IMR-90 (cell line): ENCODE measurements at regions not wholly inside any gene's neighbourhood (a gene's known extent, or its start where the extent isn't known, plus 50 kb on each side); places are given as distances from the start of the nearest gene placed in this dataset.

ENCODE experiments used
- ATAC-seq: fragments of 200-7000 bp; cut with Tn5 transposase; 2 replicates; pipeline ENCODE4 v1.9.1; 2020; ENCODE audit warnings: low read depth, mild to moderate bottlenecking, moderate library complexity
- BruUV-seq: library from RNA; stranded (reverse); fragments of 400-500 nt; replicated peaks from 2 replicates; lab custom pipeline; 2021; lab: Mats Ljungman, UMichigan
- CTCF ChIA-PET: fragments of 300-600 bp; formaldehyde crosslinking; extraction: SDS; loops from one replicate; lab custom pipeline; 2021; ENCODE audit warnings: antibody characterized with exemption; lab: Yijun Ruan, JAX
- POLR2A ChIA-PET: fragments of 300-600 bp; sonication (Branson Sonifier 250); formaldehyde crosslinking; loops from one replicate; lab custom pipeline; 2022; ENCODE audit warnings: antibody characterized with exemption; ENCODE audit not compliant: unreplicated experiment; lab: Charles Lee
- DNase-seq: peaks from one replicate; pipeline ENCODE4 v3.0.0; 2013
- H2AFZ ChIP-seq: replicated peaks from 2 replicates; pipeline ENCODE3; 2013; ENCODE audit warnings: low read length, mild to moderate bottlenecking; ENCODE audit not compliant: poor library complexity
- H2AK5ac ChIP-seq: 2 replicates; pipeline ENCODE4 v1.6.1; 2013; ENCODE audit warnings: low read depth, low read length, inconsistent platforms
- H2AK9ac ChIP-seq: replicated peaks from 2 replicates; pipeline ENCODE3; 2013; ENCODE audit warnings: mild to moderate bottlenecking, low read depth, low read length, moderate library complexity; ENCODE audit not compliant: poor library complexity
- H2BK120ac ChIP-seq: 2 replicates; pipeline ENCODE4 v1.6.1; 2013; ENCODE audit warnings: low read depth, low read length, inconsistent platforms
- H2BK15ac ChIP-seq: 3 replicates; pipeline ENCODE4 v1.6.1; 2013; ENCODE audit warnings: low read depth, low read length, inconsistent platforms
- H2BK20ac ChIP-seq: 2 replicates; pipeline ENCODE4 v1.6.1; 2013; ENCODE audit warnings: low read depth, mild to moderate bottlenecking, inconsistent platforms, low read length, moderate library complexity
- H2BK5ac ChIP-seq: 2 replicates; pipeline ENCODE4 v1.6.1; 2013; ENCODE audit warnings: mild to moderate bottlenecking, low read depth, low read length, inconsistent platforms; ENCODE audit not compliant: poor library complexity, severe bottlenecking
- H3K14ac ChIP-seq: replicated peaks from 2 replicates; pipeline ENCODE4 v1.6.1; 2013; ENCODE audit warnings: low read depth, low read length, inconsistent platforms
- H3K18ac ChIP-seq: 2 replicates; pipeline ENCODE4 v1.6.1; 2013; ENCODE audit warnings: low read depth, low read length, control low read depth
- H3K23ac ChIP-seq: 2 replicates; pipeline ENCODE4 v1.6.1; 2013; ENCODE audit warnings: low read depth, low read length, inconsistent platforms
- H3K27ac ChIP-seq: 2 replicates; pipeline ENCODE4 v1.5.1; 2013; ENCODE audit warnings: mild to moderate bottlenecking, control low read depth, low read length; ENCODE audit not compliant: insufficient read depth
- H3K27me3 ChIP-seq: 2 replicates; pipeline ENCODE4 v1.6.1; 2013; ENCODE audit warnings: low read length; ENCODE audit not compliant: control insufficient read depth, insufficient read depth
- H3K36me3 ChIP-seq: 2 replicates; pipeline ENCODE4 v1.6.1; 2013; ENCODE audit warnings: low read length, mixed read lengths; ENCODE audit not compliant: control insufficient read depth, insufficient read depth
- H3K4ac ChIP-seq: 2 replicates; pipeline ENCODE4 v1.6.1; 2013; ENCODE audit warnings: low read depth, low read length, inconsistent platforms
- H3K4me1 ChIP-seq: 2 replicates; pipeline ENCODE4 v1.6.1; 2013; ENCODE audit warnings: low read length, mixed read lengths; ENCODE audit not compliant: control insufficient read depth, insufficient read depth
- H3K4me2 ChIP-seq: 2 replicates; pipeline ENCODE4 v1.6.1; 2013; ENCODE audit warnings: low read depth, mild to moderate bottlenecking, control low read depth, low read length, moderate library complexity
- H3K4me3 ChIP-seq: 2 replicates; pipeline ENCODE4 v1.5.1; 2013; ENCODE audit warnings: low read depth, mild to moderate bottlenecking, control low read depth, low read length, moderate library complexity; ENCODE audit not compliant: insufficient read depth
- H3K56ac ChIP-seq: 2 replicates; pipeline ENCODE4 v1.6.1; 2013; ENCODE audit warnings: low read length, inconsistent platforms; ENCODE audit not compliant: insufficient read depth; ENCODE audit errors: extremely low read depth
- H3K79me1 ChIP-seq, 2 experiments: 2 replicates each; pipeline ENCODE4 v1.6.1; 2013; ENCODE audit warnings: low read length in 2 of 2, inconsistent platforms in 1 of 2, low read depth in 1 of 2
- H3K9ac ChIP-seq: 2 replicates; pipeline ENCODE4 v1.6.1; 2013; ENCODE audit warnings: low read depth, low read length, control low read depth
- H3K9me1 ChIP-seq: 2 replicates; pipeline ENCODE4 v1.6.1; 2013; ENCODE audit warnings: low read length, inconsistent platforms; ENCODE audit not compliant: insufficient read depth
- H3K9me3 ChIP-seq: 2 replicates; pipeline ENCODE4 v1.6.1; 2013; ENCODE audit warnings: low read length; ENCODE audit not compliant: control insufficient read depth, insufficient read depth
- H4K20me1 ChIP-seq: 2 replicates; pipeline ENCODE4 v1.6.1; 2013; ENCODE audit warnings: low read length, inconsistent platforms; ENCODE audit not compliant: insufficient read depth
- H4K5ac ChIP-seq: 2 replicates; pipeline ENCODE4 v1.6.1; 2013; ENCODE audit warnings: mild to moderate bottlenecking, low read depth, low read length, control low read depth
- H4K8ac ChIP-seq, 2 experiments: 2 replicates each; pipeline ENCODE4 v1.6.1; 2013; ENCODE audit warnings: low read depth in 2 of 2, low read length in 2 of 2, control low read depth in 1 of 2, inconsistent platforms in 1 of 2
- H4K91ac ChIP-seq: 2 replicates; pipeline ENCODE4 v1.6.1; 2013; ENCODE audit warnings: low read depth, low read length, inconsistent platforms; ENCODE audit not compliant: insufficient read depth
- BHLHE40 ChIP-seq: fragments of 150-350 bp; IDR thresholded peaks from 2 replicates; pipeline ENCODE4 v1.6.1; 2016; ENCODE audit warnings: mild to moderate bottlenecking, low read depth, low read length
- CEBPB ChIP-seq: IDR thresholded peaks from 2 replicates; pipeline ENCODE4 v1.6.1; 2012; ENCODE audit warnings: low read depth, low read length, improper control_type of control experiment
- CHD1 ChIP-seq: IDR thresholded peaks from 2 replicates; pipeline ENCODE4 v1.6.1; 2012; ENCODE audit warnings: low read depth, low read length, improper control_type of control experiment
- ELK1 ChIP-seq: fragments of 150-350 bp; IDR thresholded peaks from 2 replicates; pipeline ENCODE4 v1.6.1; 2016; ENCODE audit warnings: low read depth, mild to moderate bottlenecking, low read length, moderate library complexity, borderline replicate concordance
- FOS ChIP-seq: fragments of 150-350 bp; IDR thresholded peaks from 2 replicates; pipeline ENCODE4 v1.6.1; 2016; ENCODE audit warnings: low read depth, low read length
- MAFK ChIP-seq: IDR thresholded peaks from 2 replicates; pipeline ENCODE4 v1.6.1; 2012; ENCODE audit warnings: low read depth, low read length, improper control_type of control experiment
- MAZ ChIP-seq: IDR thresholded peaks from 2 replicates; pipeline ENCODE4 v1.6.1; 2012; ENCODE audit warnings: low read depth, mild to moderate bottlenecking, low read length, improper control_type of control experiment, moderate library complexity, borderline replicate concordance
- MXI1 ChIP-seq: IDR thresholded peaks from 2 replicates; pipeline ENCODE4 v1.6.1; 2012; ENCODE audit warnings: low read depth, mild to moderate bottlenecking, low read length, moderate library complexity, borderline replicate concordance
- NFE2L2 ChIP-seq: fragments of 150-350 bp; IDR thresholded peaks from 2 replicates; pipeline ENCODE4 v1.6.1; 2016; ENCODE audit warnings: low read depth, mild to moderate bottlenecking, low read length
- POLR2A ChIP-seq: IDR thresholded peaks from 2 replicates; pipeline ENCODE4 v1.6.1; 2012; ENCODE audit warnings: mild to moderate bottlenecking, low read depth, low read length
- RAD21 ChIP-seq: IDR thresholded peaks from 2 replicates; pipeline ENCODE4 v1.6.1; 2012; ENCODE audit warnings: low read length, improper control_type of control experiment
- RCOR1 ChIP-seq: IDR thresholded peaks from 2 replicates; pipeline ENCODE4 v1.6.1; 2012; ENCODE audit warnings: mild to moderate bottlenecking, low read length, improper control_type of control experiment; ENCODE audit not compliant: insufficient replicate concordance
- RFX5 ChIP-seq: IDR thresholded peaks from 2 replicates; pipeline ENCODE4 v1.8.0; 2012; ENCODE audit warnings: low read depth, mild to moderate bottlenecking, low read length, moderate library complexity
- SMC3 ChIP-seq: fragments of 150-350 bp; IDR thresholded peaks from 2 replicates; pipeline ENCODE4 v1.6.1; 2016; ENCODE audit warnings: low read depth, mild to moderate bottlenecking, antibody characterized with exemption, low read length, moderate library complexity
- USF2 ChIP-seq: fragments of 150-350 bp; IDR thresholded peaks from 2 replicates; pipeline ENCODE4 v1.6.1; 2017; ENCODE audit warnings: mild to moderate bottlenecking, antibody characterized with exemption, low read length, low read depth
- WGBS, 2 experiments: methylation state at CpG; one replicate each; pipeline versions ENCODE4 v1.1.5 to v1.1.7; 2013; ENCODE audit warnings: missing lambda C conversion rate in 2 of 2; ENCODE audit not compliant: insufficient read length in 1 of 2; ENCODE audit errors: extremely low coverage in 2 of 2; 5-methylcytosine and 5-hydroxymethylcytosine counted together
- dilution Hi-C: fragments of 300-500 bp; cut with HindIII; formaldehyde crosslinking; loops from one replicate; pipeline ENCODE4 v1.14.3; 2018; ENCODE audit warnings: low sequenced_read_pairs; ENCODE audit not compliant: unreplicated experiment
- in situ Hi-C: fragments of 300-500 bp; cut with MboI; formaldehyde crosslinking; loops from 3 replicates; pipeline ENCODE4 v1.14.3; 2019; ENCODE audit warnings: low sequenced_read_pairs, inconsistent platforms, mixed read lengths
- intact Hi-C: fragments of 100-400 bp; cut with micrococcal nuclease; formaldehyde crosslinking; loops from 2 replicates; pipeline ENCODE4 v1.10.0; 2022
- TF ChIP-seq, protein P1 (sequence below): conservative IDR thresholded peaks from 2 replicates; pipeline ENCODE4 v1.5.1; 2012; ENCODE audit warnings: mild to moderate bottlenecking, low read depth, low read length, improper control_type of control experiment

DNA sequence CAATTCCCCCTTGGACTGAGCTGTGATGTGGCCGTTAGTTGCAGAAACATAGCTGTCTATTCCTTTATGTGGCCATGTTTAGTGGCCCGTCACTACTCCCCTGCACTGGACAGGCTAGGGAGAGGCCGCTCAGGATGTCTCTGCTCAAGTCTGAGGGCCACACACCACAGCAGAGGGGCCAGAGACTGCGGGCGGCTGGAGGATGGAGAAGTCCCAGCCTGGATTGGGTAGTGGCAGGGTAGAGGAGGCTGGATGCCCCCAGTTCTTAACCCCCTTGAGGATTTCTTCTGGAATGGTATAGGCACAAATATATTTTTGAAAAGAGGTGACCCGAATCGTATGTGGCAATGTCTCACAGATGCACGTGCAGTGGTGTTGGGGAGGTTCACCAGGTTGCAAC is 116.4 kb upstream of the B3GAT1 start:
- no peak overlapping the region for H3K4me2 ChIP-seq
- H2AK5ac ChIP-seq = no peak overlapping the region
- H3K18ac ChIP-seq = no peak overlapping the region
- H4K20me1 ChIP-seq = no peaks in the 10 kb centered on the region
- H4K91ac ChIP-seq = no peak overlapping the region
- no peak overlapping the region for H3K4me3 ChIP-seq
- H3K9me3 ChIP-seq = peaks cover 55% of the 10 kb centered on the region
- no peak for ATAC-seq
- H2BK20ac ChIP-seq = no peak overlapping the region
- no peaks in the 10 kb centered on the region for H3K27me3 ChIP-seq
- no peak overlapping the region for H2BK15ac ChIP-seq
- BruUV-seq = no TSS peak
- H2BK120ac ChIP-seq = no peak overlapping the region
- no peak overlapping the region for H3K14ac ChIP-seq
- H3K56ac ChIP-seq = no peak overlapping the region
- intact Hi-C loops = no loop called here
- no peaks in the 10 kb centered on the region for H3K79me1 ChIP-seq
- H3K23ac ChIP-seq = no peak overlapping the region
- no peaks in the 10 kb centered on the region for H3K9me1 ChIP-seq
- no peak overlapping the region for H3K27ac ChIP-seq
- no peak for TF ChIP-seq CEBPB
- TF ChIP-seq BHLHE40 = no peak
- TF ChIP-seq USF2 = no peak
- no peak for TF ChIP-seq MAFK
- TF ChIP-seq, protein P1, sequence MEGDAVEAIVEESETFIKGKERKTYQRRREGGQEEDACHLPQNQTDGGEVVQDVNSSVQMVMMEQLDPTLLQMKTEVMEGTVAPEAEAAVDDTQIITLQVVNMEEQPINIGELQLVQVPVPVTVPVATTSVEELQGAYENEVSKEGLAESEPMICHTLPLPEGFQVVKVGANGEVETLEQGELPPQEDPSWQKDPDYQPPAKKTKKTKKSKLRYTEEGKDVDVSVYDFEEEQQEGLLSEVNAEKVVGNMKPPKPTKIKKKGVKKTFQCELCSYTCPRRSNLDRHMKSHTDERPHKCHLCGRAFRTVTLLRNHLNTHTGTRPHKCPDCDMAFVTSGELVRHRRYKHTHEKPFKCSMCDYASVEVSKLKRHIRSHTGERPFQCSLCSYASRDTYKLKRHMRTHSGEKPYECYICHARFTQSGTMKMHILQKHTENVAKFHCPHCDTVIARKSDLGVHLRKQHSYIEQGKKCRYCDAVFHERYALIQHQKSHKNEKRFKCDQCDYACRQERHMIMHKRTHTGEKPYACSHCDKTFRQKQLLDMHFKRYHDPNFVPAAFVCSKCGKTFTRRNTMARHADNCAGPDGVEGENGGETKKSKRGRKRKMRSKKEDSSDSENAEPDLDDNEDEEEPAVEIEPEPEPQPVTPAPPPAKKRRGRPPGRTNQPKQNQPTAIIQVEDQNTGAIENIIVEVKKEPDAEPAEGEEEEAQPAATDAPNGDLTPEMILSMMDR = no peak
- no peak for TF ChIP-seq MXI1
- TF ChIP-seq POLR2A = no peak
- TF ChIP-seq FOS = no peak
- TF ChIP-seq ELK1 = no peak
- TF ChIP-seq RFX5 = no peak
- TF ChIP-seq SMC3 = no peak
- no peak for TF ChIP-seq NFE2L2
- TF ChIP-seq RAD21 = no peak
- TF ChIP-seq MAZ = no peak
- TF ChIP-seq CHD1 = no peak
- no peak for TF ChIP-seq RCOR1
- H4K5ac ChIP-seq = no peak overlapping the region
- no peak overlapping the region for H4K8ac ChIP-seq
- no peak for DNase-seq
- no peaks in the 10 kb centered on the region for H3K36me3 ChIP-seq
- in situ Hi-C loops = no loop called here
- H3K4me1 ChIP-seq = no peaks in the 10 kb centered on the region
- no peak overlapping the region for H2AK9ac ChIP-seq
- no peak overlapping the region for H2BK5ac ChIP-seq
- H3K9ac ChIP-seq = no peak overlapping the region
- no peak overlapping the region for H3K4ac ChIP-seq
- 18% methylated on average over 2 of the region's 8 CpGs; no CpG with 5 or more reads in 1 of the 2 experiments for WGBS, 2 experiments
- H2AFZ ChIP-seq = no peak overlapping the region
- POLR2A ChIA-PET = no interaction called here
- dilution Hi-C loops = no loop called here
- CTCF ChIA-PET = no interaction called here
